CD4-positive, alpha-beta memory T cell (primary cell): ENCODE measurements at regions not wholly inside any gene's neighbourhood (a gene's known extent, or its start where the extent isn't known, plus 50 kb on each side); places are given as distances from the start of the nearest gene placed in this dataset.
"Not testable (repeated sequence)": the region's sequence is repeated elsewhere in the genome, so short reads cannot be mapped to it uniquely, and the experiment has no call there.

ENCODE experiments used
- CTCF ChIA-PET: fragments of 350-600 bp; sonication (Branson Sonifier 250); formaldehyde crosslinking; loops from one replicate; lab custom pipeline; 2021; ENCODE audit warnings: inconsistent platforms; ENCODE audit not compliant: partially characterized antibody; lab: Charles Lee
- POLR2A ChIA-PET: fragments of 350-600 bp; sonication (Branson Sonifier 250); formaldehyde crosslinking; loops from one replicate; lab custom pipeline; 2021; ENCODE audit not compliant: partially characterized antibody; lab: Charles Lee
- DNase-seq, 5 donors: peaks; one replicate each; pipeline versions ENCODE4 v3.0.0 to v3.0.0-alpha.2; 2020 to 2022; ENCODE audit warnings: mixed read lengths in 1 of 5
- H3K27ac ChIP-seq: one replicate; pipeline ENCODE4 v1.7.0; 2013; ENCODE audit warnings: low read depth, low read length
- H3K27me3 ChIP-seq: 2 replicates; pipeline ENCODE4 v1.7.0; 2013; ENCODE audit warnings: mild to moderate bottlenecking, low read length, moderate library complexity; ENCODE audit not compliant: insufficient read depth
- H3K36me3 ChIP-seq: 2 replicates; pipeline ENCODE4 v1.7.0; 2013; ENCODE audit warnings: mild to moderate bottlenecking, low read length, moderate library complexity; ENCODE audit not compliant: insufficient read depth
- H3K4me1 ChIP-seq: 2 replicates; pipeline ENCODE4 v1.7.0; 2013; ENCODE audit warnings: mild to moderate bottlenecking, low read length, moderate library complexity; ENCODE audit not compliant: insufficient read depth
- H3K4me3 ChIP-seq, 2 donors: one replicate each; pipeline ENCODE4 v1.7.0; 2013; ENCODE audit warnings: low read length in 2 of 2, mild to moderate bottlenecking in 1 of 2
- H3K9me3 ChIP-seq, 2 donors: one replicate each; pipeline ENCODE4 v1.7.0; 2013; ENCODE audit warnings: low read length in 2 of 2, control low read depth in 1 of 2; ENCODE audit not compliant: control insufficient read depth in 1 of 2
- H3K27ac Mint-ChIP-seq, 7 donors: one replicate each; pipeline ENCODE4 v1.8.0; 2020 to 2021; ENCODE audit warnings: mixed read lengths in 7 of 7, mild to moderate bottlenecking in 6 of 7, inconsistent platforms in 3 of 7, moderate library complexity in 3 of 7
- H3K27me3 Mint-ChIP-seq, 2 donors: one replicate each; pipeline ENCODE4 v1.8.0; 2020 to 2021; ENCODE audit warnings: mixed read lengths in 2 of 2
- H3K36me3 Mint-ChIP-seq, 2 donors: one replicate each; pipeline ENCODE4 v1.8.0; 2020 to 2021; ENCODE audit warnings: mixed read lengths in 2 of 2, inconsistent platforms in 1 of 2, mild to moderate bottlenecking in 1 of 2
- H3K4me1 Mint-ChIP-seq, 4 donors: one replicate each; pipeline ENCODE4 v1.8.0; 2020 to 2021; ENCODE audit warnings: mixed read lengths in 4 of 4, mild to moderate bottlenecking in 1 of 4
- H3K4me3 Mint-ChIP-seq, 8 donors: one replicate each; pipeline ENCODE4 v1.8.0; 2020 to 2021; ENCODE audit warnings: mixed read lengths in 8 of 8, mild to moderate bottlenecking in 7 of 8, moderate library complexity in 6 of 8, inconsistent platforms in 3 of 8
- H3K9me3 Mint-ChIP-seq, 8 donors: one replicate each; pipeline ENCODE4 v1.8.0; 2020 to 2021; ENCODE audit warnings: mixed read lengths in 8 of 8, mild to moderate bottlenecking in 5 of 8, inconsistent platforms in 3 of 8, moderate library complexity in 1 of 8
- intact Hi-C: fragments of 100-400 bp; cut with micrococcal nuclease; formaldehyde crosslinking; loops from one replicate; pipeline ENCODE4 v1.15.1; 2023

DNA sequence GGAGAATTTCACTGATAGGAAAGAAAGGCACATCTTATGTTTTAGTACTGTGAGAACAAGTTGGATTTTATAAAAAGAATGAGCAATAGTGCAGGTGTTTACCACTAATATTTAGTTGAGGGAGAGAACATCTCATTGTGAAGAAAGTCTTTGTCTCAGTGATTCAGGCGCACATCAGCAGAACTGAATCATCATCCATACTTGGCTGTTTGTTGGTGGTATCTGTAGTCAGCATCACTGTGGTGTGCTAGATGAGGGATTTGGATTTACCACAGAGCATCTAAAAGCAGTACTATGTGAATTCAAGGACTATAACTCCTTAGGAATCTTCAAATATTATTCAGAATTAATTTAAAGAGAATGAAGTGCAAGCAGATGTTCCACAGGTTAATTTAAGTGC lies 1380.5 kb upstream of the ATXN8OS start:
- H3K27me3 Mint-ChIP-seq = no peaks in the 10 kb centered on the region
- no peak overlapping the region for H3K27ac ChIP-seq
- no peaks in the 10 kb centered on the region for H3K36me3 Mint-ChIP-seq
- no peaks in the 10 kb centered on the region for H3K4me1 ChIP-seq
- no peak overlapping the region for H3K27ac Mint-ChIP-seq
- no peak overlapping the region for H3K4me3 ChIP-seq
- ChIA-PET POLR2A (no interaction called here), CTCF (no interaction called here)
- no peaks in the 10 kb centered on the region for H3K36me3 ChIP-seq
- peaks cover 0 to 12% (median 5%) of the 10 kb centered on the region in 8 donors for H3K9me3 Mint-ChIP-seq
- intact Hi-C loops = no loop called here
- no peak overlapping the region for H3K4me3 Mint-ChIP-seq
- no peak for DNase-seq
- no peaks in the 10 kb centered on the region for H3K4me1 Mint-ChIP-seq
- no peaks in the 10 kb centered on the region for H3K9me3 ChIP-seq
- H3K27me3 ChIP-seq = no peaks in the 10 kb centered on the region

DNA sequence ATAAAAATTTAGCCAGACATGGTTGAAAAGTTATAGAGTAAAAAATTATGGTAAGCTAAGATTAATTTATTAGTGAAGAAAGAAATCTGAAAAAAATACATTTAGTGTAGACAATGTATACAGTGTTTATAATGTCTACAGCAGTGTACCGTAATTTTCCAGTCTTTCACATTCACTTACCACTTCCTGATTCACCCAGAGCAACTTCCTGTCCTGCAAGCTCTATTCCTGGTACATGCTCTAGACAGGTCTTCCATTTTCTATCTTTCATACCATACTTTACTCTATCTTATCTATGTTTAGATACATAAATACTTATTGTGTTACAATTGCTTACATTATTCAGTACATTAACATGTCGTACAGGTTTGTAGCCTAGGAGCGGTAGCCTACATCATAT lies 1387.8 kb upstream of the ATXN8OS start:
- ChIA-PET CTCF (no interaction called here), POLR2A (no interaction called here)
- H3K4me1 ChIP-seq = no peaks in the 10 kb centered on the region

DNA sequence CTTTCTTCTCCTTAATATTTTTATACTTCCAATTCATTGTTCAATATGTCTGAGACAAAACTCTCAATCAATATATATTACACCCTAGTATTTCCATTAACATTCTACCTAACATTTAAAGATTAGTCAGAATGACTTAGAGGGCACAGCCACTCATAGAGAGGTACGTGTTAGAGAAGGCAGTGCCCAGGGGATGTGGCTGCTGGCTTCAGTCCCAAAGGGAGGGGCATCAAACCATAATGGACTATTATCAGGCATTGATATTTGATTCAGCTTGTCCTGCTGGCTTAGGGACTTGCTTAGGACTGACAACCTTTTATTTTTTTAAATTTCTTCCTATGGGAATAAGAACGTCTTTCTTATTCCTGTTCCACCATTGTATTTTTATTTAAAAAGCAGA lies 1392.0 kb upstream of the ATXN8OS start:
- peaks cover 0 to 16% (median 8%) of the 10 kb centered on the region in 8 donors for H3K9me3 Mint-ChIP-seq
- H3K4me1 Mint-ChIP-seq = no peaks in the 10 kb centered on the region
- no peaks in the 10 kb centered on the region for H3K36me3 Mint-ChIP-seq
- Histone ChIP-seq H3K27ac (no peak overlapping the region), H3K4me1 (no peaks in the 10 kb centered on the region), H3K36me3 (no peaks in the 10 kb centered on the region), H3K4me3 (no peak overlapping the region), H3K27me3 (no peaks in the 10 kb centered on the region), H3K9me3 (no peaks in the 10 kb centered on the region)
- no peaks in the 10 kb centered on the region for H3K27me3 Mint-ChIP-seq
- CTCF ChIA-PET = no interaction called here
- H3K4me3 Mint-ChIP-seq = no peak overlapping the region
- DNase-seq = no peak
- H3K27ac Mint-ChIP-seq = no peak overlapping the region
- POLR2A ChIA-PET = no interaction called here
- intact Hi-C loops = no loop called here

More for the DNA sequence above, 1387.8 kb upstream of the ATXN8OS start:
- Mint-ChIP-seq H3K4me1 (no peaks in the 10 kb centered on the region), H3K27ac (no peak overlapping the region), H3K9me3 (peaks cover 0 to 16% (median 6%) of the 10 kb centered on the region in 8 donors), H3K4me3 (no peak overlapping the region), H3K36me3 (no peaks in the 10 kb centered on the region), H3K27me3 (no peaks in the 10 kb centered on the region)
- H3K9me3 ChIP-seq = no peaks in the 10 kb centered on the region
- no peak for DNase-seq
- H3K27me3 ChIP-seq = no peaks in the 10 kb centered on the region
- no peaks in the 10 kb centered on the region for H3K36me3 ChIP-seq
- H3K27ac ChIP-seq = no peak overlapping the region
- no peak overlapping the region for H3K4me3 ChIP-seq
- intact Hi-C loops = no loop called here

DNA sequence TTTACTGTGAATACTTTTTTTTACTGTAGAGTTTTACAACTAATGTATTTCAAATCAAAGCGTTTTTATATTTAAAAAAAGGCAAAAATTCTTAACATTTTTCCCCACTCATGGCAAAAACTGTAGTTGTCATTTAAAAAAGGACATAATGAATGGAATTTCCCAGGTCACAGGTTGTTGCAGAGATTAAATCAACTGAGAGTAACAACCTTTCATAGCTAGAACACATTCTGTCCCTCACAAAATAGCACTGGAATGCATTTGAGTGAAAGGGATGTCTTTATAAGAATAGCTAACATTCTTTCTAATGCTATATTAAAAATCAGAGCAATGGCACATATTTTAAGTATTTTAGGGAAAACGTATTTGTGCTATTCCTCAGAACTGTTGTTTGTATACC lies 1393.3 kb upstream of the ATXN8OS start:
- Mint-ChIP-seq H3K27me3 (no peaks in the 10 kb centered on the region), H3K9me3 (peaks cover 0 to 16% (median 7%) of the 10 kb centered on the region in 8 donors)
- intact Hi-C loops = no loop called here

GRCh38 chr13:68713394-68713793 lies 1394.2 kb upstream of the ATXN8OS start:
- Mint-ChIP-seq H3K27me3 (no peaks in the 10 kb centered on the region), H3K9me3 (peaks cover 0 to 20% (median 7%) of the 10 kb centered on the region in 8 donors), H3K36me3 (no peaks in the 10 kb centered on the region), H3K27ac (no peak overlapping the region), H3K4me1 (no peaks in the 10 kb centered on the region), H3K4me3 (no peak overlapping the region)
- Histone ChIP-seq H3K4me1 (no peaks in the 10 kb centered on the region), H3K9me3 (no peaks in the 10 kb centered on the region), H3K27ac (no peak overlapping the region), H3K27me3 (no peaks in the 10 kb centered on the region), H3K4me3 (no peak overlapping the region), H3K36me3 (no peaks in the 10 kb centered on the region)
- ChIA-PET CTCF (no interaction called here), POLR2A (no interaction called here)
- DNase-seq = no peak
- intact Hi-C loops = no loop called here

More for the DNA sequence above, 1393.3 kb upstream of the ATXN8OS start:
- no peak overlapping the region for H3K27ac Mint-ChIP-seq
- H3K9me3 ChIP-seq = no peaks in the 10 kb centered on the region
- H3K27me3 ChIP-seq = no peaks in the 10 kb centered on the region
- POLR2A ChIA-PET = no interaction called here
- no peaks in the 10 kb centered on the region for H3K4me1 Mint-ChIP-seq
- no peaks in the 10 kb centered on the region for H3K4me1 ChIP-seq
- DNase-seq = no peak
- H3K4me3 Mint-ChIP-seq = no peak overlapping the region
- no peaks in the 10 kb centered on the region for H3K36me3 Mint-ChIP-seq
- CTCF ChIA-PET = no interaction called here
- H3K36me3 ChIP-seq = no peaks in the 10 kb centered on the region
- no peak overlapping the region for H3K27ac ChIP-seq
- no peak overlapping the region for H3K4me3 ChIP-seq

- Histone ChIP-seq H3K27ac (no peak overlapping the region), H3K27me3 (no peaks in the 10 kb centered on the region), H3K9me3 (no peaks in the 10 kb centered on the region), H3K4me3 (no peak overlapping the region), H3K36me3 (no peaks in the 10 kb centered on the region), H3K4me1 (no peaks in the 10 kb centered on the region)
- Mint-ChIP-seq H3K9me3 (peaks cover 3 to 26% (median 8%) of the 10 kb centered on the region in 8 donors), H3K4me1 (no peaks in the 10 kb centered on the region), H3K27me3 (no peaks in the 10 kb centered on the region), H3K4me3 (no peak overlapping the region), H3K36me3 (no peaks in the 10 kb centered on the region), H3K27ac (no peak overlapping the region)
- CTCF ChIA-PET = no interaction called here
- POLR2A ChIA-PET = no interaction called here
- DNase-seq = no peak
- intact Hi-C loops = no loop called here
These were observed 1399.2 kb upstream of the ATXN8OS start for GRCh38 chr13:68708336-68708908.

- H3K27ac Mint-ChIP-seq, H3K36me3 Mint-ChIP-seq, DNase-seq, intact Hi-C loops, H3K27me3 ChIP-seq, H3K9me3 ChIP-seq, H3K4me1 Mint-ChIP-seq, POLR2A ChIA-PET, H3K36me3 ChIP-seq, H3K27me3 Mint-ChIP-seq, H3K4me3 Mint-ChIP-seq, H3K4me1 ChIP-seq, H3K4me3 ChIP-seq, H3K27ac ChIP-seq, CTCF ChIA-PET: not testable (repeated sequence)
- H3K9me3 Mint-ChIP-seq = peaks cover 2 to 33% (median 10%) of the 10 kb centered on the region in 8 donors
These were observed 1401.6 kb upstream of the ATXN8OS start for GRCh38 chr13:68706044-68706443.

DNA sequence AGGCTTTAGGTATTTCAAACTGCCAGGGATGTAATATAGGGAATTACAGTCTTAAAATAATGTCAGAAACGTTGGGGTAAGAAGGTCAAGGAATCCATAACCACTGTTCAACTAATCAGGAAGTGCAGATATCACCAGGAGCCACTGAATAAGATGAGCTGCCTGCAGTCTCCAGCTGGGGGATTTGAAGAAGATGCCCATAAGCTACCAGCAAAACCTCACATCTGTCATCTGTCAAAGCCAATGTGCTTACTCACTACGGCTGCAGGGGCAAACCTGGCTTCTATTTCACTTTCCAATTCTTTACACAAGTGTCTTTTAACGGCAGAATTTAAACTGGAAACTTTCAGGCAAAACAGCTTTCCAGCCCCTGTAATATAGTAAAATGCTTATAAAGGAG lies 1410.1 kb upstream of the ATXN8OS start:
- DNase-seq = no peak
- Mint-ChIP-seq H3K4me1 (no peaks in the 10 kb centered on the region), H3K9me3 (peaks cover 0 to 15% (median 6%) of the 10 kb centered on the region in 8 donors), H3K4me3 (no peak overlapping the region), H3K27me3 (no peaks in the 10 kb centered on the region), H3K27ac (no peak overlapping the region), H3K36me3 (no peaks in the 10 kb centered on the region)
- intact Hi-C loops = no loop called here
- Histone ChIP-seq H3K9me3 (no peaks in the 10 kb centered on the region), H3K4me3 (no peak overlapping the region), H3K4me1 (no peaks in the 10 kb centered on the region), H3K36me3 (no peaks in the 10 kb centered on the region), H3K27me3 (no peaks in the 10 kb centered on the region), H3K27ac (no peak overlapping the region)
- CTCF ChIA-PET = no interaction called here
- POLR2A ChIA-PET = no interaction called here
